Myocyte (in vitro differentiated cells): ENCODE measurements at regions not wholly inside any gene's neighbourhood (a gene's known extent, or its start where the extent isn't known, plus 50 kb on each side); places are given as distances from the start of the nearest gene placed in this dataset.

ENCODE experiments used
- DNase-seq: peaks from one replicate; pipeline ENCODE4 v3.0.0-alpha.2; 2012; ENCODE audit warnings: low read depth

DNA sequence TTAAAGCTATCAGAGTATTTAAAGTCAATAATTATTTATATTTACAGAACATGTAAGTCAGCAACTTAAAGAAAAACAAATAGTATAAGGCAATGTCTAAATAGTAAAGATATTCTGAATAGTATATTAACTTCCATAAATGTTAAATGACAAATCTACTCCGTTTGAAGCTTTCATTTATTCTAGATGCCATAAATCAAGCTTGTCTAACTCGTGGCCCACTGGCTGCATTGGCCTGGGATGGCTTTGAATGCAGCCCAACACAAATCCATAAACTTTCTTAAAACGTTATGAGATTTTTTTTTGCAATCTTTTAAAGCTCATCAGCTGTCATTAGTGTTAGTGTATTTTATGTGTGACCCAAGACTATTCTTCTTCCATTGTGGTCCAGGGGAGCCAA, 1117.1 kb upstream of the PCDH9 start:
- no peak for DNase-seq

DNA sequence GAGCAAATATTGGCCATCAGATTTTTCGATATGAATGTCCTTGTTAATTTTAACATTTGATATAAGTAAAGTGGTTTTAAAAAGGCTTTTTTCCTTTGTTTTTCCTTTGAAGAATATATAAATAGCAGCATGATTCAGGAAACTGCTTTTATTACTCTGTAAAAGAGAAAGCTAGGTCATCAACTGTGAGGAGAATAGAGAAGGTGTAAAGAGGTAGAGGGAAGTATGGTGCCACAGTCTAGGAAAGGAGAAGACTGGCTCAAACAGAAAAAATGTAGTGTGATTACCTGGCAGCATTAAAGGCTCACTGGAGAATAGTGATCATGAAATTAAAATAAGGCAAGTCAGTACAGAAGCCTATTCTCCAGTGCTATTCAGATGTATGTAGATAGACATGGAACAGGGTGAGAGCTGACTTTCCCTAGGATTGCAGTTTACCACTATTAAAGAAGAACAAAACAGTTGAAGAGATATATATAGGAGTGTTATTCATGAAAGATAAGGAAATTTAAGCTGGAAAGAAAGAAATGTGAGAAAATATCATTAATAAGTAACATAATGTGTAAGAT, 1115.9 kb upstream of the PCDH9 start:
- DNase-seq, result no peak

- no peak for DNase-seq
These were observed 1093.0 kb upstream of the PCDH9 start for GRCh38 chr13:68323124-68323523.

GRCh38 chr13:68319384-68319783, 1089.2 kb upstream of the PCDH9 start:
- DNase-seq, result no peak

DNA sequence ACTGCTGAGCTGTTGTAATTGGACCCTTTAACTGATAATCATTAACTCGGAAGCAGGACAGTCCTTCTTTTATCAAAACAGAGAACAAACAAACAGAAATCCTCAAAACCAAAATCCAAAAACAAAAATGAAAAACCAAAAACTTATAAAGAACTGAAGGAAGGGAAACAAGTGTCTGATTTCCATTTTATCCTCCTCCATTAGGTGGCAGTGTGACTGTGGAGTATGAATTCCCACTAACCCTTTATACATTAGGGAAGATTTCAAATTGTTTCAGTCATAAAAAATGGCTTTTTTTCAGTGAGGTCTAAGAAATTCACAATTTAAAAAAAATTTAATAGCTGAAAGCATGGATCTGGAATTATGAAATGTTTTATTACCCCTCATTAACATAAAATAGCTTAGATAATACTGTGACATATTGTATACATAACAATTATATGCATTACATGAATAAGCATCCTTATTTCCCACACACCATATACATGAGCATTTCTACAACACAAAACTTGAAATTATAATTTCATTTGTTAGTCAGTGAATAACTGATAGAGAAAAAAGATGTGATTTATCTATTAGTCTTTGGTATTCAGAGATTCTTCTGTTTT, 1074.3 kb upstream of the PCDH9 start:
- peak; percentile 28 for DNase-seq

- DNase-seq, result no peak
These were observed 1063.5 kb upstream of the PCDH9 start for GRCh38 chr13:68293631-68294030.

DNA sequence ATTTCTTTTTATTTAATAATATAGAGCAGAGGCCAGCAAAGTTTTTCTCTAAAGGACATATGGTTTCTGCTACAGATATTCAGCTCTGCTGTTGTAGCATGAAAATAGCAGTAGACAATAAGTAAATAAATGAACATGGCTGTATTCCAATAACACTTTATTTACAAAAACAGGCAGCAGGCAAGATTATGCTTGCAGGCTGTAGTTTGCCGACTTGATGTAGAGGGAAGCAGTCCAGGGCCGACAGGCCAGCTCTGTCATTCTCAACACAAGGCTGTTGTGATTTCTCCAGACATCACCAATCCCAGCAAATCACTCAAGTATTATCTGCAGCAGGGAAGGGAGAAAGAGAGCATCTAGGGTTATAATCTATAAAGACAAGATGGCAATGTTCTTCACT, 1062.5 kb upstream of the PCDH9 start:
- no peak for DNase-seq

- DNase-seq, result no peak
These were observed 1061.5 kb upstream of the PCDH9 start for GRCh38 chr13:68291595-68291994.

- DNase-seq, result no peak
These were observed 1045.6 kb upstream of the PCDH9 start for GRCh38 chr13:68275758-68276157.

DNA sequence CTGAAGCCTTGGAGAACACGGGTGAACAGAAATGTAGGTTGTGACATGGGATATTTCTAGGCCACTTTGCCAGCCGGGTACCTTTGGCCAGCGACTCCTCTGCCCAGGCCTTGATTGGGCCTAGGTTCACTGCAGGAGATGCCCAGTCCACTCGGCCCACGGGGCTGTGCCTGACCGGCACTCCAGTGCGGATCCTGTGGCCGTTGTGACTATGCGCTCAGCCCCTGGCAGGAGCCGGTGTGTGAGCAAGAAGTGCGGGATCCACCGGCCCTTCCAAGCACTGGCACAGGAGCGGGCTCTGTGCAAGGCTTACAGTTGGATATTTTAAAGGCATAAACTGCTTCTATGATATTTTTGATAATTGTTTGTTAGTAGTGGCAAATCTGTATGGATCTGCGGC, 1042.5 kb upstream of the PCDH9 start:
- DNase-seq, result no peak

DNA sequence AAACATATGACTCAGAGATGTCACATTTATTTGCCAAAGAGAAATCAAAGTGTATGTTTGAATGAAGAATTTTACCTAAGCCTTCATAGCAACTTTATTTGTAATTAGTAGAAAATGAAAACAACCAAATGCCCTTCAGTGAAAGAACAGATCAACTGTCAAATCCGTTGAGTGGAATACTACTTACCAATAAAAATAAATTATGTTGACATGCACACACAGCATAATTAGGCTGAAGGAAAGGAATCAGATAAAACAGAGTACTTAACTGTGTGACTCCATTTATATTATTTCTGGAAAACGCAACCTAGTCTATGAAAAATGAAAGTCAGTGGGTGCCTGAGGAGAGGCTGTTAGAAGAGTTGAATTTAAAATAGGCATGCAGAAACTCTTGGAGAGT, 1034.6 kb upstream of the PCDH9 start:
- no peak for DNase-seq

DNA sequence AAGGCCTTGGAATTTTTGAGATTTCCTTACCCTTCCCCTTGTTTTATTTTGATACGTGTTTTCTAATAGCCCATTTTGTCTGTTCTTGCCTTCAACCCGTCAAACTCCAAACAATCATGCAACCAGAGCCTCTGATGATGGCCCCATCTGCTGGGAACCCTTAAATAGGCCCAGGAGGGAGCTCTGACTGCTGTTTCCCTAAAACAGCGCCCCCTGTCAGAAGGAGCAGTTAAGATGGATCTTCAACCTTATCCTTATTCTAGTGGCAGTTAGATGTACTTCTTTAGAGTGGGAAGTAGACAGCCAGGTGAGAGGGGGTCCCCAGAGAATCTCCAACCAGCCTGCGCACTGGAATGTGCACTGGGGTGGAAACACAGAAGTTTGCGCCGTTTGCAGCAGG, 1031.0 kb upstream of the PCDH9 start:
- DNase-seq, result no peak

DNA sequence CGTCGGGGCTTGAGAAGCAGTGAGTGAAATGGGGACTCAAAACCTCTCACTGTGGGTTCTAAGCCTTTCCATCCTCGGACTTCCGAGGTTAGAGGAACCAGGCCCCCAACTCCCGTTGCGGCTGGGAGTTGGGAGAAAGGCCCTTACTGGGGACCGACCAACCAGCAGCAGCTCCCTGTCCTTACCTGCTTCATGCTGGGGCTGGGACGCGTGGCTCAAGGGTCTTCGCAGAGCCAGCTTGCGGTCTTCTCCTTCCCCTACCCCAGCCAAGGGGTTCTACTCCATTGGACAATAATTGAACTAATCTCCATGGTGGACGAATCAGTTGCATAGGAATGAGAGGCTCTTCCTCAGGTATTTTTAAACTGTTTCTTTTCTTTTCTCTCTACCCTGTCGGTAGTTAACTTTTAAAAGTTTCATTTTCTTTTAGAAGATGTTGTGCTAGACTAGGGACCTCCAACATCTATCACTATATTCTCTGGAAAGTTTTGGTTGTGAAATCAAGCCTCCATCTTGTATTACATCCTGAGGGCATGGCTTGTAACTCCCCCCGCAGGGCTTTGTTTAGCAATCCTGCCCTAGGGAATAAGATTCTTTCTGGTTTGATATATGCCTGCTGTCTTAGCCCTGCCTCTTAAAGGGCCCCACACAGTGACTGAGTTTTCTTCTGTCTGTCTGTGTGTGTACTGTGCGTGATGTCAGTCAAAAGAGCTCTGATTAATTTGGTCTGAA, 1027.1 kb upstream of the PCDH9 start:
- peak; percentile 13 for DNase-seq

- DNase-seq, result no peak
These were observed 1024.0 kb upstream of the PCDH9 start for GRCh38 chr13:68254151-68254550.

- DNase-seq, result peak; percentile 31
These were observed 1004.1 kb upstream of the PCDH9 start for GRCh38 chr13:68234274-68234673.

- no peak for DNase-seq
These were observed 1002.4 kb upstream of the PCDH9 start for GRCh38 chr13:68232351-68233130.

- DNase-seq, result no peak
These were observed 984.7 kb upstream of the PCDH9 start for GRCh38 chr13:68214691-68215415.

DNA sequence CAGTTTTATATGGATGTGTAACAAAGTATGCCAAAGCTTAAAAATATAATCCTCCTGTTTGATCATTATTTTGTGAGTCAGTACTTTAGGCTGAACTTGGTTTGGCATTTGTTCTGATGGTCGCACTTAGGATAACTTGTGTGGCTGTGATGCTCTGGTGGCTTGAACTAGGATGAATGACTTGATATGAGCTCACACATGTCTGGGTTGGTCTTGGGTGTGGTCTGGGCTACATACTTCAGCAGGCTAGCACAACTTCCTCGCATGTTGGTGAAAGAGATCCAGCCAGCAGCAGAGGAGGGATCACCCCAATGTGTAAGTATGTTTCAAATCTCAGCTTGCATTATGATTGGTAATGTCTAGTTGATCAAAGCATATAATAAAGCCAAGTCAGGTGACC, 969.1 kb upstream of the PCDH9 start:
- DNase-seq, result no peak

GRCh38 chr13:68190818-68191217, 960.7 kb upstream of the PCDH9 start:
- DNase-seq, result peak; percentile 22

- no peak for DNase-seq
These were observed 955.5 kb upstream of the PCDH9 start for GRCh38 chr13:68185444-68186141.

GRCh38 chr13:68176475-68176874, 946.3 kb upstream of the PCDH9 start:
- DNase-seq, result peak; percentile 55
